Glomerular visceral epithelial cell (primary cell): ENCODE measurements at regions not wholly inside any gene's neighbourhood (a gene's known extent, or its start where the extent isn't known, plus 50 kb on each side); places are given as distances from the start of the nearest gene placed in this dataset.
A peak's percentile ranks its signal among the peaks of the same experiment; 100 is the strongest.
"Not testable (repeated sequence)": the region's sequence is repeated elsewhere in the genome, so short reads cannot be mapped to it uniquely, and the experiment has no call there.

Source experiments
- DNase-seq: peaks from one replicate; pipeline ENCODE4 v3.0.0-alpha.2; 2016; ENCODE audit errors: extremely low spot score

DNA sequence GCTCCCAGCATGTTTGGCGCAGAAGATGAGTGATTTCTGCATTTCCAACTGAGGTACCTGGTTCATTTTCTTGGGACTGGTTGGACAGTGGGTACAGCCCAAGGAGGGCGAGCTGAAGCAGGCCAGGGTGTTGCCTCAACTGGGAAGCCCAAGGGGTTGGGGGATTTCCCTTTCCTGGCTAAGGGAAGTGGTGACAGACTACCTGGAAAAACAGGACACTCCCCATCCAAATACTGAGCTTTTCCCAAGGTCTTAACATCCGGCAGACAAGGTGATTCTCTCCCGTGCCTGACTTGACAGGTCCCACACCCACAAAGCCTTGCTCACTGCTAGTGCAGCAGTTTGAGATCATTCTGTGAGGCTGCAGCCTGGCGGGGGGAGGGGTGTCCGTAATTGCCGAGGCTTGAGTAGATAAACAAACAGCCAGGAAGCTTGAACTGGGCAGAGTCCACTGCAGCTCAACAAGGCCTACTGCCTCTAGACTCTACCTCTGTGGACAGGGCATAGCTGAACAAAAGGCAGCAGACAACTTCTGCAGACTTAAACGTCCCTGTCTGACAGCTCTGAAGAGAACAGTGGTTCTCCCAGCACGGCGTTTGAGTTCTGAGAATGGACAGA lies 307.7 kb upstream of the ARSJ start:
- DNase-seq = no peak

DNA sequence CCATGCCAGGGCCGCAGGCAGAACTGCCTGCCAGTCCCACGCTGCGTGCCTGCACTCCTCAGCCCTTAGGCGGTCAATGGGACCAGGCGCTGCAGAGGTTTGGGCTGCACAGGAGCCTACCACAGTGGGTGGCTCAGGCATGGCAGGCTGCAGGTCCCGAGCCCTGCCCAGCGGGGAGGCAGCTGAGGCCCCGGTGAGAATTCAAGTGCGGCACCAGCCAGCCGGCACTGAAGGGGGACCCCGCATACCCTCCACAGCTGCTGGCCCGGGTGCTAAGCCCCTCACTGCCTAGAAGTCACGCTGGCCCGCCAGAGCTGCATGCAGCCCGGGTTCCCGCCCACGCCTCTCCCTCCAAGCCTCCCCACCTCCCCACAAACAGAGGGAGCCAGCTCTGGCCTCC lies 302.5 kb upstream of the UGT8 start:
- DNase-seq = no peak

DNA sequence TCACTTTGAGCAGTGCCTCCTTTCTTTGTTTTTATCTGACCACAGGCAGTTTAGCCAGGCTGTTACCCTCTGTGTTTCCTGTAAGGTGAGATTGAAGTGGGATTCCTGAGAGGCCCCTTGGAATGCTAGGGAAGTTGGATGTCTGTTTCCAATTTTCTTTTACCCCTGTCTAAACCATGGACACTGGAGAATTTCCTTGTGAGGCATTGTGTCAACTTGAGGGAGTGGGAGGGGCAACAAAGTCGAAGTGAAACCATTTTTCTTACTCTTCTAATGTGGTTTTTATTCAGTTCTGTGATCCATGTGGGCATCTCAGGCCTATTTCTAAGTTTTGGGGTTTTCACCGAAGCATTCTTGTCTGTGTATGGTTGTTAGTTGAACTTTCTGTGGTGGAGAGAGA lies 296.1 kb upstream of the UGT8 start:
- no peak for DNase-seq

DNA sequence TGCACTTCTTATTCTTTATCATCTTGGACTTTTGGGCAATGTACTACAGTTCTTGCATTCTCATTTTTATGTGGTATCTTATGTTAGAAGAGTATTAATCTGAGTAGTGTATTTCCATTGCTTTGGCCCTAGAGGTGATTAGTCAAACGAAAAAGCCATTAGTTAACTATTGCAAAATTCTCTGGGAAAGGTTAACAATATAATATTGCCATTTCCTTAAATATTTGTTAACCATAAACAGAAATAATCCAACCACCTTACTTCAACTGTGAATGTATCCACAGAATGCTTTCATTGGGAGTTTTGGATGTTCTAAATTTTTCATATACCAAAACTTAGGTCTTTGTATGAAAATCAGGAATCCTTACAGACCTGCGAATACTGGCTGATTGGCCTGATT lies 294.6 kb upstream of the UGT8 start:
- DNase-seq = no peak

DNA sequence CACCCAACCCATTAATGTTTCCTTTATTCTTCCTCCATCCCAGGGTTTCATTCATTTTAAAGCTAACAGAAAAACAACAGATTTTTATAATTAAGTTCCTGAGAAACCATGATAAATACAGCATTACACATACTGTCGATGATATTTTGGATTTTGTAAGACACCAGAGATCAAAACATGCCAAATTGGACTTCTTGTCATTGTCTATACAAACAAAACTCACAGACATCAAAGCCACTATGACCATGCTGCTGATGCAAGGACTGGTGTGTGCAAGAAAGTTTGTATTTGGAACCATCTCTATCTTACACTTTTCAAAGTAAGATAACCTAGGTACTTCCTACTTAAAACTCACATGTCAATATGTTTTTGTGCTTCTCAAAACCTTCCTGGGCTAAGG lies 294.0 kb upstream of the UGT8 start:
- DNase-seq = no peak

DNA sequence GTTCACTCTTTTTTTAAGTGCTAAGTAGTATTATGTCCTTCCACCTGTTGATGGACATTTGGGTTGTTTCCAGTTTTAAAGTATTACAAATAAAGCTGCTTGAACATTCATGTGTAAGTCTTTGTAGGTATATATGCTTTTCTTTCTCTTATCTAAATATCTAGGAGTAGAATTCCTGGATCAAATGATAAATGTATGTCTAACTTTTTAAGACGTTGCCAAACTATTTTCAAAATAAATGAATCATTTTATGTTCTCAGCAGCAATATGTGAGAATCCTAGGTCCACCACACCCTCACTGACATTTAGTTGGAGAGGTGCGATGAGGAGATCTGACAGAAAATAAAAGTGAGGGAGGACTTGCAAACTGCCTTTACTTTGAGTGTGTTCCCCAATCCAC lies 291.7 kb upstream of the UGT8 start:
- no peak for DNase-seq

DNA sequence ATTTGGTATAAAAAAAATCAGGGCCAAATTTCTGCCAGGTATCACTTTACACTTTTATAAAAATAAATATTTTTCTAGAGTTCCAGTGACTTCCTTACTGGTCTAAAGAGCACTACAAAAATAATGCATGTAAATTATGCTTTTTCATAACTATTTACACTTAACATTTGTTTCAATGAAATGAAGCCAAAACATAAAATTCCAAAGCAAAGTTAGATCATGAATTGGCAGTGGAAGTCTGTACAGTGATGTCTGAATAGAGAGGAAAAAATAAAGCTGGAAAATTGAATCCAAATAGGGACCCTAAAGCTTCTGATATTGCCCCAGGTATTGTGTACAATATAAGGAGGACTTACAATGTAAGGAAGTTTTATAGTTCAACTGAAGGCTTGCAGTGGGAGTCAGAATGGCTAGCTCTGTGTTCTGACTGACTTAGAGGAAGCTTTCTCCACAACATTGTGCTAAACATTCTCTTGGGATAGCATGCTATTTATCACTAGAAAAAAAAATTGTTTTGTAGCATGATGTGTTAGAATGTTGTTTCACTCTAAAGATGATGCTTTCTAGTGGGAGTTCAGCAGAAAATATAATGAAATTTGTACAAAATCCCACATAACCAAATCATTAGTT lies 288.2 kb upstream of the UGT8 start:
- no peak for DNase-seq

DNA sequence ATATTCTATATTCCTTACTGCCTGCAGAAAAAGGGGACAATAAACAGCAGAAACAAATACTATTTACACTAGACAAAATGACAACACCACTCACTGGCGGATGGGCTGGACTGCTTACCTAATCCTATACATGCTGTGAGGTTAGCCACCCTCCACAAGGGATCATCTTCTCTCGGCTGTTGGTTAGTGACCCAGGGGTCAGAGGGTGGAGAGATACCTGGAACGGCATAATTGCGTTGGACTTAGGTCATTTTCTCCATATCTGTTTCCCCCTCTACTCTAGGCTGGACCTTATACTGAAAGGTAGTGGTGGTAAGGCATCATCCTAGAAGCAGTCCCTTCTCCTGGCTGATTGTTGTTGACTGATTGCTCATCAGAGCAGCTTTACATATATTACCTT lies 286.8 kb upstream of the UGT8 start:
- DNase-seq = no peak

DNA sequence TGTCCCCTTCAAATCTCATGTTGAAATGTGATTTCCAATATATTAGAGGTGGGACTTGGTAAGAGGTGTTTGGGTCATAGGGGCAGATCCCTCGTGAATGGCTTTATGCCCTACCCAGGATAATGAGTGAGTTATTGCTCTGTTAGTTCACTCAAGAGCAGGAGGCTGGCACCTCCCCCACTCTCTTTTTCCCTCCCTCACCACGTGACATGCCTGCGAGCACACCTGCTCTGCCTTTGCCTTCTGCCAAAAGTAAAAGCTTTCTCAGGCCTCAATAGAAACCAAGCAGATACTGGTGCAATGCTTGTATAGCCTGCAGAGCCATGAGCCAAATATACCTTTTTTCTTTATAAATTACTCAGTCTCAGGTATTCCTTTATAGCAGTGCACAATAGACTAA lies 286.3 kb upstream of the UGT8 start:
- no peak for DNase-seq

DNA sequence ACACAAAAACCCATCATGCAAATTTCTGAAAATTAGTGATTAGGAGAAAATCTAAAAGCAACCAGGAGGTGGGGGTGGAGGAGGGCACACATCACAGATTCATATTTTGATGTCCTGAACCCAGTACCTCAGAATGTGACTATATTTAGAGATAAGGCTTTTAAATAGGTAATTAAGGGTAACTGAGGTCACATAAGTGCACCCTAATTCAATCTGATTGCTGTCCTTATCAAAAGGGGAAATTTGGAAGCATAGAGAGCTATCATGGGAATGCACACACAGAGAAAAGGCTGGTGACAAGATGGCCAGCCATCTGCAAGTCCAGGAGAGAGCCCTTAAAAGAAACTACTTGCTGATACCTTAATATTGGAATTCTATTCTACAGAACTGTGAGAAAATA lies 281.8 kb upstream of the UGT8 start:
- no peak for DNase-seq

DNA sequence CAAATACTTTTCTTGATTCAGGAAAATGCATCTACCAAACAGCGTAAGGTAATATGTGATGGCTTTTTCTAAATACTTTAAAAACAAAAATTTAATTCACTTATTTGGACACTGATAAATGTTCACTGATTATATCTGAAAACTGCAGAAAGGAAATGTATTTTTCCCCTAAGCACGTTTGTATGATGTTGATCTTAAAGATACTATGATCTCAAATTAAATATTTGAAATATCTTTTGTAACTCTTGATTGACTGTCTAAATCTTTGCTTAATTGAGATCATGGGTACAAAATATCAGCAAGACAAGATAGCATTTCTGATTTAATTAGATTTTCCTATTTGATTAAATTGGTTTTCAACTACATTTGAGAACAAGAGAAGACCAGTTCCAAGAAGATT lies 281.0 kb upstream of the UGT8 start:
- DNase-seq = no peak

DNA sequence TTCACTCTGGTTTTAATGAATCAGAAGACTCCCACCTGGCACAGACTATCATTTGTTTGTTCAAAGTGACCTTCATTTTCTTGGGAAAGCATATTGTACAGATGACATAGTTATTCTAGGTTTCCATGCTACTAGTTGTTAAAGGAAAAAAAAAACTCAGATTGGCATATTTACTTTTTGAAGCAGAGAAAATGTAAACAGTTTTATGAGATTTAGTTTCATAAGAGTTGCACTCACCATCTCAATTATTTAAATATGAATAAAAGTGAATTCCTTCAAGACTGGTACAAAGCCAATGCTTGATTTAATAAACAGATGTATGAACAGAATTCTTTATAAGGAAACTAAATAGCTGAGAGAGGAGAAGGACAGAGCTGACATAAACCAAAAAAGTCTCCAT lies 280.3 kb upstream of the UGT8 start:
- no peak for DNase-seq

DNA sequence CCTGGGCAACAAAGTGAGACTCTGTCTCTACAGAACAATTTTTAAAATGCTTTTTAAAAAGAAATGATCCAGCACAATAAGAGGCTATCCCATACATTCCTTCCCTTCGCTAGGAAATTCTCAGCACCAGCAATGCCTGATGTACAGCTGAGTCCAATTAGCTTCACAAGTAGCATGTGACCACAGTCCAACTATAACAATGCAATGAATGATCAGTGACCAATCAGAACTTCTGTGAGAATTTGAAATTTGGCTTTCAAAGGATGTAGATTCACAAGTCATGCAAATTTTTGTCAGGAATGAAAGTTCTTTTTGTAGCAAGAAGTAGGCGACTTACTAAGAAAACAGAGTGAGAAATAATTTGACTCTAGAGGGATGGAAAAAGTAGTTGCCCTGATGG lies 278.5 kb upstream of the UGT8 start:
- no peak for DNase-seq

DNA sequence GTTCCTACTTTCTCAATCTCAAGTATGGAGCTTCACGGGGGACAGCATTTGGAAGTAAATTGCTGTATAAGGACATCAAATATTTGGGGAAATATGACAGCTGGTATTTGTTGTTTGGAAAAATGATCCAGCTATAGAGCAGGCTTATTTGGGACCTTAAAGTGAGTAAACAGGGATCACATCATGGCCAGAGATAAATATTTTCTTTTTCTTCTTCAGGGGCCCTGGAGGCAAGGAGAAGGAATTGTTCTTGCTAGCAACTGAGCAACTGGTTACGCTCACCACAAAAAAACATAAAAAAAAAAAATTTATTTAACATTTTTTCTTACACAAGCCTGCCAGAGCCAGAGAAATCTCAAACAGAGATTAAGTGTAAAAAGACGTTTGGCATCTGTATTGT lies 277.2 kb upstream of the UGT8 start:
- DNase-seq = no peak

DNA sequence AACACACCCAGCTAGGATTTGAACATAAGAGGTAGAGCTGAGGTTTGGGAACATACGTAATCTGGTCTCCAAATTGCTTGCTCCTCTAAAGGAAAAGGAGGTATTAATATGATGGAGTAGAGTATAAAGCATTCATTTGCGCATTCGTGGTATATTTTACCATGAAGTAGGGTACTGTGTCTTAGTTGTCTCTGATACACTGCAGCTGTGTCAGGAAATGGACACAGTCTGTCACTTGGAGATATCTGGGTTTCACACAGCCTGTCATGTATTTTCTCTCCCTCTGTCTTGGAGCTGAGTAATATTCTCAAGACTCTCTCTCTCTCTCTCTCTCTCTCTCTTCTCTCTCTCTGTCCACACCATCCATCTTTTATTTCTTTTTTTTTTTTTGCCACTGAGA lies 274.8 kb upstream of the UGT8 start:
- DNase-seq = no peak

DNA sequence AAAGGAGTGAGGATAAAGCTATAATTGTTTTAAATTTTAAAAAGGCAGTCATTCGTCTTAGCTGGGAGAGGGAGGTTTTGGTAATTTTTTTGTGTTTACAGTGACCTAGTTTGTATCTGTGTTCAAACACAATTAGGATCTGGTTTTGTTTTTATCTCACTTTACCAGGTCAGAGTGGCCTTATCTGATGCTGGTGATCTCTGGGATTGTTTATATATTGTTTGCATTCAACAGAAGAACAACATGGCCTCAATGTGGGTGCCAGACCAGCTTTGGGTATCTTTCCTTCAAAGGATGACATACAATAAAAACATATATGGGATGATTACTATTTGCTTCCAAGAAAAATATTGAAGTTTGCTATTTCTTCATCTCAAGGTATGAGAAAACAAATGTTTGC lies 272.2 kb upstream of the UGT8 start:
- DNase-seq = no peak

DNA sequence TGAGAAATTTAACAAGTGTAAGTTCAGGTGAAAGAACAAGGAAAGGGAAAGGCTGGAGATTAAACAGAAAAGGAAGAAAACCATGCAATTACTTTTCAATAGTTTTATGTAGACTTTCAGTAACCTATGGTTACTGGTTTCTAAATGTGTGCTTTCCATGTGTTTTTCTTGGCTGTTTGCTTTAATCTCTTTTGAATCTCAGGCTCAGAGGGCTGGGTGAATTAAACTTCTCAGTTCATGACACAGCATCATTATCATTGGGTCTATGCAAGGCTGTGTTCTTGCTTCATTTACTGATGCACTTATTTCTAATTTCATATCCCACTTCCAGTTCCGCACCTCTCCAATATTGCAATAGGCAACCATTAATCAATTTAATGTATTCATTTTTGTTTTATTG lies 266.5 kb upstream of the UGT8 start:
- DNase-seq = no peak

DNA sequence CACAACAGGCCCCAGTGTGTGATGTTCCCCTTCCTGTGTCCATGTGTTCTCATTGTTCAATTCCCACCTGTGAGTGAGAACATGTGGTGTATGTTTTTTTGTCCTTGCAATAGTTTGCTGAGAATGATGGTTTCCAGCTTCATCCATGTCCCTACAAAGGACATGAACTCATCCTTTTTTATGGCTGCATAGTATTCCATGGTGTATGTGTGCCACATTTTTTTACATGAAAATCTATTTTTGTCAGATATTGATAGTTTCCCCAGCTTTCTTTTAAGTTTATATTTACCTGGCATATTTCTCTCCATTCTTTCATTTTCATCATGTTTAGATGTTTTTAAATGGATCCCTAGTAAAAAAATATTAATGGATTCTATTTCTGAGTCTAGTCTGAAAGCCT lies 264.2 kb upstream of the UGT8 start:
- DNase-seq = not testable (repeated sequence)

DNA sequence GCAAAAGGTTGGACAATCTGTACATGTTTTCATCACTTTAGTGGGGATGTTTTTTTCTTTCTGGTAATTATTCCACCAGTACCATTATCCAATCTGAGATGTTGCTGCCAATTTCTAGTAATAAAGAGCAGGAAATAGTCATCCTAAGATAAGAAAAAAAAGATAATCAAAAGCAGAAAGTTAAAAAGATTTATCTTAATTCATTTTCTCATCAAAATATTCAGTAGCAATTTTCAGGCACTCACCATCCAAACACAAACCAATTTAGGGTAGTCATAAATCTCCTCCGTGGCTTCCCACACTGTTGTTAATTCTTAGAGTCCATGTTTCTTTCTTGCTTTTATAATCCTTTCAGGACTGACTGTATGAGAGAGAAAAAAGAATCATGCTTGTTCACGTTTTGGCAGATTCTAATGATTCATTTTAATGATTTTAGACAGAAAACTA lies 263.7 kb upstream of the UGT8 start:
- no peak for DNase-seq

DNA sequence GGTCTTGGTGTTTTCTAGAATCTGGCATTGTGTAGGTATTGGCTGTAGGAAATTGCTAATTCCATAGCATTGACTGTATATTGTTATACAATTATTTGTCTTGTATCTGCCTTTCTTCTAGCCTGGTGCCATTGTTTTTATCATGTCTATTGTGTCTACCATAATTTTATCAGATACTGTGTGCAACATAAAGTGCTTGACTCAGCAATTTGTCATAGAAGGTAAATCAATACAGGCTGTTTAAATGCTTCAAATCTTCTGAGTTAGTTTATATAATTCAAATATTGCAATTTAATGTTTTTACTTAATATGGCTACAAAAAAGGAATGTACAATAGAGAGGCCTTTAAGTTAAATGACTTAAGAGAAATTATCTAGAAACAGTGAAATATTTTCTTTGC lies 263.3 kb upstream of the UGT8 start:
- no peak for DNase-seq

DNA sequence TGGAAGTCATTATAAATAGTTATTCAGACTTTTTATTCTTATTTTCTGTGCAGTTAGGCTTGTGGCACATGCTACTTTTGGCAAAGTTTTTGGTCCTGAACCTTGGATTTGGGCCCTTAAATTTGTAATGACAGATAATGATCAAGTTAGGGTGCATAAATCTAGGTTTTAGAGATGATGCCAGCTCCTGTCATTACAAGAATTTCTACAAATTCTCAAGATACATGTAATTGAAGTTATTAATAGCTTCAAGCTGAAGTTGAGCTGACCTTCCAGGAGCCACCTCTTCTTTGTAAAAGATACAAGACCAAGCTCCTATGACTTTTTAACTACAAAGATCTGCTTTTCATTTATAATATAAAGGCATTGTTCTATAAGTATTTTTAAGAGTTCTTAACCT lies 255.6 kb upstream of the UGT8 start:
- DNase-seq = no peak

DNA sequence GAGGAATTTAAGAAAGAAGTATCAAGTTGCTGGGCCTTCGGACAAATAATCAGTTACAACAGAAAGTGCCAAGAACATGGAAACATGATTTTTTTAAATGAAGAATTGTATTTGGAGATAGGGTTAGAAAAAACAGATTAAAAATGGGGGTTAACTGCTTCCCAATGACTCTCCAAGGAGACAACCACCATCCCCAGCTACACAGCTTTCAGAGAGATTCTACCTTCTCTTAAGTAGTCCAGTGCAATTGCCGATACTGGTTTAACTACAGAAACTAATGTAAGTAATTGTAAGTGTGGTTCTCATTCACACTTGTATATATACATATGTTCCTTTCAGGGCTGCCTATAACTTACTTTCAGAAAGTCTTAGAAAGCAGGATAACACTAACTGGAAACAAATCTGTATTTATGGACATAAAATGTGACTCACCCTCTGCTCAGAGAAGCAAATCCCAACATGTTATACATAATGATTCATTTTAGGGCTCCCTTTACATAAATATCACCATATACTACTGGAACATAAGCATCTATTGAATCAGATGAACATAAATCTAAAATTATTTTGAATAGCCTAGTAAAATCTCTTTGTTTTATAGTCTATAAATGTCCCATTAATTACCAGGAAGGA lies 248.9 kb upstream of the UGT8 start:
- peak; percentile 8 for DNase-seq

DNA sequence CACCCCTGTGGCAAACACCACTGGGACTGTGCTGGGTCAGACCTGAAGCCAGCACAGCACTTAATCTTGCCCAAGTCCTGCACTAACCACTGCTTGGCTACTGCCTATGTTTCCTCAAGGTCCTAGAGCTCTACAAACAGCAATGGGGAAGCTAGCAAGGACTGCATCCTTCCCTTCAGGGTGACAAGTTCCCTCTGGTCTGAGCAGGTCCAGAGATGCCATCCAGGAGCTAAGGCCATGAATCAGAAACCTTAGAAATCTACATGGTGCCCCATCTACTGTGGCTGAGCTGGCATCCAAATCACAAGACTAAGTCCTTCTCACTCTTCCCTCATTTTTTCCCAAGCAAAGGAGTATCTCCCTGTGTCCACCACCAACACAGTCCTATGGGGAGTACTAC lies 239.7 kb upstream of the UGT8 start:
- no peak for DNase-seq

DNA sequence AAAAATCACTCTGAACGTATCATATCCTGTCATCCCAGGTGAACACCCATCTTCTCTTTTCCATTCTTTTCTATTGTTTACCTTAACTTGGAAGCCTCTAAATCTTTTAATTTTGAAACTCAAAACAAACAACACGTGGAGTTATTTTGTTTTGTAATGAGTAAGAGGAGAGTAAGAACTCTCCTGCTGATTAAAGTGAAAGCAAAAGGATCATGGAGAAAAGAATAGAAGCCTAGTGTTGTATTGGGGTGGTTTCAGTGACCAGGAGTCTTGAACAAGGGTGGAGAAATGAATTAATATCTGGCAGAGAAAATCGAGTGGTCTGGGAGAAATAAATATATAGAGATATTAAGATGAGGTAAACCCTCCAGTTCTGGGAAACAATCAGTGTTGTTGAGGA lies 237.4 kb upstream of the UGT8 start:
- DNase-seq = no peak
